OCI-LY1 (cell line): ENCODE measurements at regions not wholly inside any gene's neighbourhood (a gene's known extent, or its start where the extent isn't known, plus 50 kb on each side); places are given as distances from the start of the nearest gene placed in this dataset.

Experiments
- H2AFZ ChIP-seq: fragments of 200-600 bp; sonication (generic), shearing (Covaris generic); 2 replicates; pipeline ENCODE4 v1.6.0; 2014; ENCODE audit warnings: antibody characterized with exemption, mild to moderate bottlenecking, low read length
- H3F3A ChIP-seq: fragments of 200-600 bp; sonication (generic), shearing (Covaris generic); 2 replicates; pipeline ENCODE4 v1.6.0; 2014; ENCODE audit warnings: mild to moderate bottlenecking, antibody characterized with exemption, low read length, moderate library complexity; ENCODE audit not compliant: insufficient read depth
- H3K27ac ChIP-seq: fragments of 200-600 bp; sonication (generic); 2 replicates; pipeline ENCODE4 v1.5.1; 2014; ENCODE audit warnings: low read length, mixed run types, mild to moderate bottlenecking, low read depth; ENCODE audit not compliant: poor library complexity, severe bottlenecking
- H3K27me3 ChIP-seq: fragments of 200-600 bp; sonication (generic); 2 replicates; pipeline ENCODE4 v1.6.0; 2014; ENCODE audit warnings: antibody characterized with exemption, mild to moderate bottlenecking, low read length, moderate library complexity; ENCODE audit not compliant: insufficient read depth
- H3K36me3 ChIP-seq: fragments of 200-600 bp; sonication (generic); 2 replicates; pipeline ENCODE4 v1.6.1; 2014; ENCODE audit warnings: mild to moderate bottlenecking, antibody characterized with exemption, low read length, moderate library complexity, mixed read lengths; ENCODE audit not compliant: insufficient read depth
- H3K4me1 ChIP-seq: fragments of 200-600 bp; sonication (generic); 2 replicates; pipeline ENCODE4 v1.5.1; 2014; ENCODE audit warnings: mild to moderate bottlenecking, low read length, moderate library complexity; ENCODE audit not compliant: insufficient read depth, severe bottlenecking
- H3K4me2 ChIP-seq: fragments of 200-600 bp; sonication (generic), shearing (Covaris generic); 2 replicates; pipeline ENCODE4 v1.6.1; 2014; ENCODE audit warnings: low read length
- H3K4me3 ChIP-seq: fragments of 200-600 bp; sonication (generic); 2 replicates; pipeline ENCODE4 v1.5.1; 2014; ENCODE audit warnings: low read length, low read depth, mild to moderate bottlenecking, mixed read lengths; ENCODE audit not compliant: poor library complexity, severe bottlenecking
- H3K79me2 ChIP-seq: fragments of 200-600 bp; shearing (Covaris generic); 2 replicates; pipeline ENCODE4 v1.6.1; 2016; ENCODE audit warnings: mixed run types, low read length, mixed read lengths; ENCODE audit not compliant: insufficient read depth
- H3K9ac ChIP-seq: fragments of 200-600 bp; sonication (generic), shearing (Covaris generic); 2 replicates; pipeline ENCODE4 v1.6.1; 2014; ENCODE audit warnings: mild to moderate bottlenecking, low read length, mixed read lengths
- H3K9me2 ChIP-seq: fragments of 200-600 bp; sonication (generic), shearing (Covaris generic); 2 replicates; pipeline ENCODE4 v1.6.1; 2014; ENCODE audit warnings: low read depth, mild to moderate bottlenecking, low read length, mixed read lengths
- H3K9me3 ChIP-seq: fragments of 200-600 bp; shearing (Covaris generic); 2 replicates; pipeline ENCODE4 v1.6.1; 2014; ENCODE audit warnings: low read length, mixed read lengths
- H4K20me1 ChIP-seq: fragments of 200-600 bp; sonication (generic), shearing (Covaris generic); 2 replicates; pipeline ENCODE4 v1.6.0; 2016; ENCODE audit warnings: mild to moderate bottlenecking, low read length; ENCODE audit not compliant: insufficient read depth
- EZH2 ChIP-seq: fragments of 200-600 bp; sonication (generic), shearing (Covaris generic); IDR thresholded peaks from 2 replicates; pipeline ENCODE4 v1.8.0; 2017; ENCODE audit warnings: borderline replicate concordance, mixed run types, mild to moderate bottlenecking, antibody characterized with exemption, low read length, moderate library complexity, mixed read lengths
- TF ChIP-seq, protein P1 (sequence below): fragments of 200-600 bp; sonication (generic), shearing (Covaris generic); IDR thresholded peaks from 2 replicates; pipeline ENCODE4 v1.5.1; 2017; ENCODE audit warnings: mild to moderate bottlenecking, antibody characterized with exemption, low read length, moderate library complexity, mixed read lengths

- no peaks in the 10 kb centered on the region for H3K9me3 ChIP-seq
- TF ChIP-seq, protein P1, sequence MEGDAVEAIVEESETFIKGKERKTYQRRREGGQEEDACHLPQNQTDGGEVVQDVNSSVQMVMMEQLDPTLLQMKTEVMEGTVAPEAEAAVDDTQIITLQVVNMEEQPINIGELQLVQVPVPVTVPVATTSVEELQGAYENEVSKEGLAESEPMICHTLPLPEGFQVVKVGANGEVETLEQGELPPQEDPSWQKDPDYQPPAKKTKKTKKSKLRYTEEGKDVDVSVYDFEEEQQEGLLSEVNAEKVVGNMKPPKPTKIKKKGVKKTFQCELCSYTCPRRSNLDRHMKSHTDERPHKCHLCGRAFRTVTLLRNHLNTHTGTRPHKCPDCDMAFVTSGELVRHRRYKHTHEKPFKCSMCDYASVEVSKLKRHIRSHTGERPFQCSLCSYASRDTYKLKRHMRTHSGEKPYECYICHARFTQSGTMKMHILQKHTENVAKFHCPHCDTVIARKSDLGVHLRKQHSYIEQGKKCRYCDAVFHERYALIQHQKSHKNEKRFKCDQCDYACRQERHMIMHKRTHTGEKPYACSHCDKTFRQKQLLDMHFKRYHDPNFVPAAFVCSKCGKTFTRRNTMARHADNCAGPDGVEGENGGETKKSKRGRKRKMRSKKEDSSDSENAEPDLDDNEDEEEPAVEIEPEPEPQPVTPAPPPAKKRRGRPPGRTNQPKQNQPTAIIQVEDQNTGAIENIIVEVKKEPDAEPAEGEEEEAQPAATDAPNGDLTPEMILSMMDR = no peak
- TF ChIP-seq EZH2 = no peak
- no peaks in the 10 kb centered on the region for H3K79me2 ChIP-seq
- H3K27ac ChIP-seq = no peak overlapping the region
- H2AFZ ChIP-seq = no peak overlapping the region
- H3K27me3 ChIP-seq = no peaks in the 10 kb centered on the region
- no peak overlapping the region for H3K4me2 ChIP-seq
- no peaks in the 10 kb centered on the region for H3K9me2 ChIP-seq
- no peaks in the 10 kb centered on the region for H3F3A ChIP-seq
- H3K36me3 ChIP-seq = no peaks in the 10 kb centered on the region
- H3K9ac ChIP-seq = no peak overlapping the region
- no peaks in the 10 kb centered on the region for H3K4me1 ChIP-seq
- no peak overlapping the region for H3K4me3 ChIP-seq
- no peaks in the 10 kb centered on the region for H4K20me1 ChIP-seq
Observed at GRCh38 chr5:100424787-100425186, 110.4 kb upstream of the FAM174A start.

DNA sequence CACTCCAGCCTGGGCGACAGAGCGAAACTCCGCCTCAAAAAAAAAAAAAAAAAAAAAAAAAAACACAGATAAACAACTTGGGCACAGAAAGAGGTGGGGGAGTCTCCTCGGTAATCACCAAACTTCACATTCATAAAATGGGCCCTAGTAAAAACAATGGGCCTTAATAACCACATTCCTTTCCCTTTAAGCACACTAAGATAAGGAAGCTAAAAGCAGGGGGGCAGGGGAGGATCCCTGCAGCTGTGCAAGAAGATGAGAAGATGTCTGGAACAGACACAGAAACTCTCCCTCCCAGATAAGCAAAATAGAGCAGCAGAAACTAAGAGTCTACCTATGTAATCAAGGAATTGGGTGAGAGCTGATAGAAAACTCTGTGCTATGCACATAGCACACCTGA lies 111.2 kb upstream of the FAM174A start:
- TF ChIP-seq EZH2 = no peak
- TF ChIP-seq, protein P1 = no peak
- Histone ChIP-seq H3F3A (no peaks in the 10 kb centered on the region), H3K9me2 (no peaks in the 10 kb centered on the region), H3K9ac (no peak overlapping the region), H3K79me2 (no peaks in the 10 kb centered on the region), H2AFZ (no peak overlapping the region), H3K4me2 (no peak overlapping the region), H4K20me1 (no peaks in the 10 kb centered on the region), H3K9me3 (no peaks in the 10 kb centered on the region), H3K4me1 (no peaks in the 10 kb centered on the region), H3K36me3 (no peaks in the 10 kb centered on the region), H3K27me3 (no peaks in the 10 kb centered on the region), H3K27ac (no peak overlapping the region), H3K4me3 (no peak overlapping the region)

GRCh38 chr5:100423330-100423729 lies 111.8 kb upstream of the FAM174A start:
- Histone ChIP-seq H3F3A (no peaks in the 10 kb centered on the region), H3K4me1 (no peaks in the 10 kb centered on the region), H3K4me3 (no peak overlapping the region), H3K36me3 (no peaks in the 10 kb centered on the region), H3K9me3 (no peaks in the 10 kb centered on the region), H4K20me1 (no peaks in the 10 kb centered on the region), H3K79me2 (no peaks in the 10 kb centered on the region), H2AFZ (no peak overlapping the region), H3K27ac (no peak overlapping the region), H3K9me2 (no peaks in the 10 kb centered on the region), H3K4me2 (no peak overlapping the region), H3K27me3 (no peaks in the 10 kb centered on the region), H3K9ac (no peak overlapping the region)
- no peak for TF ChIP-seq EZH2
- TF ChIP-seq, protein P1 = no peak
